ENCODE measurements at regions not wholly inside any gene's neighbourhood (a gene's known extent, or its start where the extent isn't known, plus 50 kb on each side); places are given as distances from the start of the nearest gene placed in this dataset.
"Not testable (repeated sequence)": the region's sequence is repeated elsewhere in the genome, so short reads cannot be mapped to it uniquely, and the experiment has no call there.

GRCh38 chr1:117702654-117703053, 96.8 kb downstream of the TENT5C start:
- no peak for DNase-seq (ENCODE audit: low read depth in 2 of 2, low spot score in 1 of 2)

- DNase-seq (ENCODE audit: low read depth in 2 of 2, low spot score in 1 of 2) = no peak
Measured at GRCh38 chr1:117707371-117707770, 101.5 kb downstream of the TENT5C start.

DNA sequence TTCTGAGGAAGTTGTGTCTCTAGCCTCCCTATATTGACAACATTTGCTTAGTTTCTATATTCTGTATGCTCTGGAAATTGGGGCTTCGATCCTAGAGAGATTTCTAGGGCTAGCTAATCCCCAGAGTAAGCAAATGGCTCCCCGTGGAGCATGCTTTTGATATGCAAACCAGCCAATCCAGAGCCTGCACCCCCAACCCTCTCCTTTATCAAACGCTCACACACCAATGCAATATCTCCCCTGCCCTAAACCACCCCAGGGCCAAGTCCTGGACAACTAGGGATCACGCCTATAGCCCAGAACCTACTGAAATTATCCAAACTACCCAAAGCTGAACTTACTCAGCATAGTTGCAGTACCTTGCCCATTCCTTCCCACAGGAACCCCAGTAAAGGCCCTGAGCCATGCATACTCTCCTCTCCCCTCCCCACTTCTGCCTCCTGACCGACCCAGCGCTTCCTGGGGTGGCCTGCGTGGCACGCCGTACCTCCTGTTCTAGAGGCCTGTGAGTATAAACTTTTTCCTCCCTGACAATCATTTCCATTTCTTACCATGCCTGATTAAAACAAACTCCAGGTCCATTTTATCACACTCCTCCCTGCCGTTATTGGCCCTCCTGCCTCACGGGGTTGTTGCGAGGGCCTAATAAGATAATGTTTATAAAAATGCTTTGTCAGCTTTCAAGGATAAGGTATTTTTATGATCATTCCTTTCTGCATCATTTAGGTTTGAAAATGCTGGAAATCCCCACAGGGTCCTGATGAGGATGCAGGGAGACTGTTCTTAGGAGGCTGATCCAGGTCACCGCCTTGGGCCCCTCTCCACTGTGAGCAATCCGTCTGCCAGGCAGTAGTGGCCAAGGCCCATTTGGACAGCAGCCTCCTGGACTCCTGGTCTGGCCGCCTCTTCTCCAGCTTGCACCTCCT, 102.7 kb downstream of the TENT5C start:
- no peak for DNase-seq (ENCODE audit: low read depth in 2 of 2, low spot score in 1 of 2)

DNA sequence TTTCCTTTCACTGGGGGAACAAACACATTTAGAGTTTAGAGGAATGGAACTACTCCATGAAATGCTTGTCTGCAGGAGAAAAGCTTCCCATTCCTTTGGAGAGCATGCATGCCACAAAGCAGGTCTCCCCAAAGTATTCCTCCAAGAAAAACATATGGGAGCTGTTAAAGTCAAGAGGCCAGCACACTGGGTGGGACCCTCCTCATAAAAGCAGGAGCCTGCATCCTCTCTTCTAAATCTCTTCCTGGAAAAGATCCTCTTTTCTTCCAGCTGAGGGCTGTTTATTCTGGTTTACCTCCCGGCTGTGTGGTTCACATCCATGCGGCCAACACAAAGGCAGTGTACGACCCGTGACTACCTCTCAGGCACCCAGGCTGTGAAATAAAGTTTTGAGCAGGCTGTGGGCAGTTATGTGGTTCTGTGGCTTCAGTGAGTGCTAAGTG, 103.4 kb downstream of the TENT5C start:
- no peak for DNase-seq (ENCODE audit: low read depth in 2 of 2, low spot score in 1 of 2)

DNA sequence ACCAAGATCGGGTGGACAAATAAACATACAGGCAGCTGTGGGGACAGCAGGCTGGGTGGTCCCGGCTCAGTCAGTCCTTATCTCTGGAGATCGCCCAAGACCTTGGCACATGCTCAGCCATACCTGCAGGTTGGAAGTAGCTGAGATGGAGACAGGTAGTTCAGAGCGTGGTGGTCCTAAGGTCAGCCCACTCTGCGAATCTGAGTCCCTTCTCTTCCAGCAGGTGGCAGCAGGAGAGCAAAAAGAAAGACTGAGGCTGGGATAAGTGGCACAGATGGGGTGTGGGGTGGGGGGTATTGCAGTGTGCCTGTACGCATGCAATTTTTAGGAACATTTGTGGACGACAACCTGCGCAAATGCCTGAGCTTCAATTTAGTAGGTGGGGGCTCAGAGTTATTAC, 104.9 kb downstream of the TENT5C start:
- DNase-seq (ENCODE audit: low read depth in 2 of 2, low spot score in 1 of 2) = no peak

DNA sequence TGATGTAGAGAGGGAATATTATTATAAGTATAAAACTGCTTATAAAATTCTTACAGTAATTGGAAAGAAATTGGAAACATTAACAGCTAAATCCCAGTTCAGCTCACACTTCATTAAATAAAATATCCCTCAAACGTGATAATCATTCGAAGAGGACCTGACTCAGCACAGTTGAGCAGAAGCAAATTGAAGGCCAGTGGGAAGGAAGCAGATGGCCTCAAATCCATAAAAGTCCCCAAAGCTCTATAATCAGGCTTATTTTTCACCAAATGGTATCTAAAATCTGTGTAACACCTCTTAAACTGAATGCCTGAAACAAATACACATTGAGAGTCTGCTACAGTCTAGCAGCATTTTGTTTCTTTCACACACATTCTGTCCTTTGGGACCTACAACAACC, 106.8 kb downstream of the TENT5C start:
- no peak for DNase-seq (ENCODE audit: low read depth in 2 of 2, low spot score in 1 of 2)

- DNase-seq (ENCODE audit: low read depth in 2 of 2, low spot score in 1 of 2) = no peak
Measured at GRCh38 chr1:117714546-117714945, 108.7 kb downstream of the TENT5C start.

GRCh38 chr1:117716030-117716429, 110.2 kb downstream of the TENT5C start:
- DNase-seq (ENCODE audit: low read depth in 2 of 2, low spot score in 1 of 2) = not testable (repeated sequence)

GRCh38 chr1:117717980-117718379, 112.1 kb downstream of the TENT5C start:
- DNase-seq (ENCODE audit: low read depth in 2 of 2, low spot score in 1 of 2) = not testable (repeated sequence)

- not testable (repeated sequence) for DNase-seq (ENCODE audit: low read depth in 2 of 2, low spot score in 1 of 2)
Measured at GRCh38 chr1:117718596-117718995, 112.7 kb downstream of the TENT5C start.

- DNase-seq (ENCODE audit: low read depth in 2 of 2, low spot score in 1 of 2) = no peak
Measured at GRCh38 chr1:117719004-117719403, 113.2 kb downstream of the TENT5C start.

- DNase-seq (ENCODE audit: low read depth in 2 of 2, low spot score in 1 of 2) = no peak
Measured at GRCh38 chr1:117732065-117732797, 126.4 kb downstream of the TENT5C start.

GRCh38 chr1:117732956-117733355, 127.1 kb downstream of the TENT5C start:
- DNase-seq (ENCODE audit: low read depth in 2 of 2, low spot score in 1 of 2) = no peak

DNA sequence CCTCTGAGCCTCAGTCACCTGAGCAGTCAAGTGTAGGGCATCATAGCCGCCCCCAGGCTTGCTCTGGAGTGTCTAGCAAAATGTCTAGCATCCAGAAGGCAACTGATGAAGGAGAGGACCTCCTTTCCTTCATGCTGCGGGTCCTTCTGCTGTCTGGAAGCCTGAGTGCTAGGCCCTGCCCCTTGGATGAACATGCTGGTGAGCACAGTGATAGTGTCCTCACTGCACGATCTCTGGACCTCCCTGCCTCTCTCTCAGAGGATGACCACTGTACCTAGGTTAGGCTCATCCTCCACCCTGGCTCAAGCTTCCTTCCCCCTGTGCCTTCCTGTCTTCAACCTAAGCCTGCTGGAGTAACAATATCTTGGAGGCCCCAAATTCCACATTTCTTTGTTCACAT, 128.6 kb downstream of the TENT5C start:
- DNase-seq (ENCODE audit: low read depth in 2 of 2, low spot score in 1 of 2) = no peak

- DNase-seq (ENCODE audit: low read depth in 2 of 2, low spot score in 1 of 2) = no peak
Measured at GRCh38 chr1:117735045-117735992, 129.5 kb downstream of the TENT5C start.

DNA sequence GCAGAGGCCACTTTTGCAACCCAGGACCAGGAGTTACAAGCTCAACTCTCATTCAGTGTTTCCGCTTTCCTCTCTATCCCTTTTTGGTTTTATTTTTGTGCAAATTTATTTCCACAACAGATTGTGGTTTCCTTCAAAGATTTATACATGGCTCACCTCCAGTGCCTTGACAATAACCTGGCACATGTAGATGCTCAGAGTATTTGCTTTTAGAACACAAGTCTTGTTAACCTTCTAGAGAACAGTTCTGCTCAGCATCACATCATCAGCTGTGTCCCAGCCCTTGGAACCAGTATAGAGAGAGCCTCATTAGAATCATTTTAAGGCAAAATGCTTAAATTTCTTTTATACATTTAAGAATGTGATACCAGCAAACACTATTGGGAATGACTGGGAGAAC, 133.7 kb downstream of the TENT5C start:
- no peak for DNase-seq (ENCODE audit: low read depth in 2 of 2, low spot score in 1 of 2)

GRCh38 chr1:117740496-117740895, 134.6 kb downstream of the TENT5C start:
- no peak for DNase-seq (ENCODE audit: low read depth in 2 of 2, low spot score in 1 of 2)

GRCh38 chr1:117746565-117746964, 140.7 kb downstream of the TENT5C start:
- not testable (repeated sequence) for DNase-seq (ENCODE audit: low read depth in 2 of 2, low spot score in 1 of 2)

DNA sequence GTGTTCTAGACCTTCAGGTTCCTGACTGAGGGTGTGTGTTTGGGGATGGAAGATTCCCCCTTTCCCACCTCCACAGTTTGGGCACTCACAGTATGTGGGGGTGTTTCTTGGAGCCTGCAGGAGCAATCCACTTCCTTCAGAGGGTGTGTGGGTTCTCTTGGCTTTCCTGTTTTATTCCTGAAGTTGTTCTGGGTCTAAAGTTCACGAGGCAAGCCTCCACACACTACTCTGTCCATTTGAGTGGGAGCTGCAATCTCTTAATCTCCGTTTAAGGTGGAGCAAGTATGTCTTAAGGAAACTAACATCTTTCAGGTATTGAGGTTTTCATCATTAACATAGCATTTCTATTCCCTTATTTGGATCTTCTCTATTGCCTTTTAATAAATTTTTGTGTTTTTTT, 141.8 kb downstream of the TENT5C start:
- no peak for DNase-seq (ENCODE audit: low read depth in 2 of 2, low spot score in 1 of 2)

GRCh38 chr1:117751321-117751720, 145.5 kb downstream of the TENT5C start:
- DNase-seq (ENCODE audit: low read depth in 2 of 2, low spot score in 1 of 2) = no peak

- DNase-seq (ENCODE audit: low read depth in 2 of 2, low spot score in 1 of 2) = no peak
Measured at GRCh38 chr1:117752661-117753060, 146.8 kb downstream of the TENT5C start.

Measured in stimulated activated CD8-positive, alpha-beta memory T cell treated with anti-CD3 and anti-CD28 coated beads, Interleukin-4, amount 100 ng/mL, for 1 hour (primary cell).